ENCODE measurements at regions not wholly inside any gene's neighbourhood (a gene's known extent, or its start where the extent isn't known, plus 50 kb on each side); places are given as distances from the start of the nearest gene placed in this dataset.

- TF ChIP-seq MBNL3 (CRISPR knock-in tag; conservative IDR thresholded peaks at IDR 0.05): no peak
- intact Hi-C loops (cut with micrococcal nuclease; ENCODE audit: unreplicated experiment): no loop called here
- POLR2A ChIA-PET: no interaction called here
These were observed 92.5 kb upstream of the PRDM11 start for GRCh38 chr11:45053736-45054446.

DNA sequence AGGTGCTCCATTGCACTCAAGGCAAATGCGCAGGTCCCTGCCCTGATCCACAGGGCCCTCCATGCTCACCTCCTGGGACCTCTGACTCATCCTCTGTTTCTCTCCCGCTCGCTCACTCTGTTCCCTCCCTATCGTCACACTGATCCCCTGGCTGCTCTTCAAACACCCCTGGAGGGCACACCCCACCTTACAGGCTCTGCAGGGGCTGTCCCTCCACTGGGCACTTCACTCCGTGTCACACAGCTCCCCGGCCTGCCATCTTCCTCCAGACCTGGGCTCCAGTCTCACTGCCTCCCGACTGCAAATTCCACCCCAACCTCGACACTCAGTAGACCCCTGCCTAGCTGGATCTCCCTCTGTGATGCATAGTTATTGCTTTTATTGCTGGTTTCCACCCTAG, 91.5 kb upstream of the PRDM11 start:
- no peaks in the 10 kb centered on the region for H3K36me3 ChIP-seq (replicated peaks in 1 of 2; ENCODE audit: control insufficient read depth in 1 of 2, insufficient read depth in 2 of 2, low read length in 2 of 2)
- FAIRE-seq (no peak), DNase-seq (ENCODE audit: low spot score) (no peak), ATAC-seq (no peak)
- ChIA-PET POLR2A (no interaction called here), CTCF (ENCODE audit: low intra/inter-chr PET ratio, low total read pairs) (no interaction called here)
- peaks cover 0 to 12% of the 10 kb centered on the region in 2 experiments; a peak in 2 of 5 replicates for H3K27me3 ChIP-seq (ENCODE audit: control insufficient read depth in 1 of 2, insufficient read depth in 2 of 2, low read length in 2 of 2)
- no peak for TF ChIP-seq SIN3A (IDR thresholded peaks at IDR 0.05; ENCODE audit: borderline replicate concordance, low read depth, low read length)
- TF ChIP-seq TEAD2 (CRISPR knock-in tag; IDR thresholded peaks at IDR 0.05): no peak
- TF ChIP-seq, protein P1, sequence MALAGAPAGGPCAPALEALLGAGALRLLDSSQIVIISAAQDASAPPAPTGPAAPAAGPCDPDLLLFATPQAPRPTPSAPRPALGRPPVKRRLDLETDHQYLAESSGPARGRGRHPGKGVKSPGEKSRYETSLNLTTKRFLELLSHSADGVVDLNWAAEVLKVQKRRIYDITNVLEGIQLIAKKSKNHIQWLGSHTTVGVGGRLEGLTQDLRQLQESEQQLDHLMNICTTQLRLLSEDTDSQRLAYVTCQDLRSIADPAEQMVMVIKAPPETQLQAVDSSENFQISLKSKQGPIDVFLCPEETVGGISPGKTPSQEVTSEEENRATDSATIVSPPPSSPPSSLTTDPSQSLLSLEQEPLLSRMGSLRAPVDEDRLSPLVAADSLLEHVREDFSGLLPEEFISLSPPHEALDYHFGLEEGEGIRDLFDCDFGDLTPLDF (CRISPR knock-in tag; IDR thresholded peaks at IDR 0.05): no peak
- TF ChIP-seq ZFP36 (IDR thresholded peaks at IDR 0.05; ENCODE audit: borderline replicate concordance, low read depth, low read length, partially characterized antibody): no peak
- no peak for TF ChIP-seq NCOR1 (IDR thresholded peaks at IDR 0.05; ENCODE audit: borderline replicate concordance, low read length)
- TF ChIP-seq ZSCAN30 (CRISPR knock-in tag; IDR thresholded peaks at IDR 0.05): no peak
- TF ChIP-seq PRDM10 (CRISPR knock-in tag; IDR thresholded peaks at IDR 0.05; ENCODE audit: low read depth): no peak
- no peak overlapping the region for H2AFZ ChIP-seq (ENCODE audit: low read length)
- H3K4me3 ChIP-seq (replicated peaks in 1 of 3; ENCODE audit: insufficient read depth in 1 of 3, low read depth in 2 of 3, low read length in 3 of 3): no peak overlapping the region
- H4K20me1 ChIP-seq (ENCODE audit: insufficient read depth, low read length): no peaks in the 10 kb centered on the region
- H3K27ac ChIP-seq (ENCODE audit: extremely low read length, insufficient read depth, low read length): no peak overlapping the region
- no peaks in the 10 kb centered on the region for H3K4me1 ChIP-seq (ENCODE audit: insufficient read depth, low read length)
- intact Hi-C loops (cut with micrococcal nuclease; ENCODE audit: unreplicated experiment) (no loop called here), in situ Hi-C loops (cut with HindIII; ENCODE audit: extremely low pct_ligation_motif_present, low pct_unique_long_range_greater_than_20kb) (no loop called here)
- no peaks in the 10 kb centered on the region for H3K79me2 ChIP-seq (ENCODE audit: insufficient read depth, low read length)
- H3K4me2 ChIP-seq (ENCODE audit: low read depth, low read length): no peak overlapping the region
- H3K9ac ChIP-seq (ENCODE audit: insufficient read depth, low read depth, low read length): no peak overlapping the region
- H3K9me3 ChIP-seq (ENCODE audit: low read length): no peaks in the 10 kb centered on the region
- WGBS (ENCODE audit: low lambda C conversion rate): 33% methylated on average over 8 of the region's 8 CpGs
- BruUV-seq (replicated peaks): no TSS peak

More at GRCh38 chr11:45053736-45054446, 92.5 kb upstream of the PRDM11 start:
- no TSS peak for BruUV-seq (replicated peaks)
- CTCF ChIA-PET (ENCODE audit: low intra/inter-chr PET ratio, low total read pairs): no interaction called here
- no peak for FAIRE-seq
- Histone ChIP-seq H2AFZ (ENCODE audit: low read length) (no peak overlapping the region), H3K4me1 (ENCODE audit: insufficient read depth, low read length) (no peaks in the 10 kb centered on the region), H3K79me2 (ENCODE audit: insufficient read depth, low read length) (no peaks in the 10 kb centered on the region), H4K20me1 (ENCODE audit: insufficient read depth, low read length) (no peaks in the 10 kb centered on the region), H3K9ac (ENCODE audit: insufficient read depth, low read depth, low read length) (no peak overlapping the region), H3K36me3 (replicated peaks in 1 of 2; ENCODE audit: control insufficient read depth in 1 of 2, insufficient read depth in 2 of 2, low read length in 2 of 2) (no peaks in the 10 kb centered on the region), H3K27me3 (ENCODE audit: control insufficient read depth in 1 of 2, insufficient read depth in 2 of 2, low read length in 2 of 2) (peaks cover 0 to 16% of the 10 kb centered on the region in 2 experiments; a peak in 2 of 5 replicates), H3K4me3 (replicated peaks in 1 of 3; ENCODE audit: insufficient read depth in 1 of 3, low read depth in 2 of 3, low read length in 3 of 3) (no peak overlapping the region), H3K4me2 (ENCODE audit: low read depth, low read length) (no peak overlapping the region), H3K9me3 (ENCODE audit: low read length) (no peaks in the 10 kb centered on the region), H3K27ac (ENCODE audit: extremely low read length, insufficient read depth, low read length) (no peak overlapping the region)
- DNase-seq (ENCODE audit: low spot score): no peak
- 8% methylated on average over 14 of the region's 15 CpGs for WGBS (ENCODE audit: low lambda C conversion rate)
- no peak for ATAC-seq
- in situ Hi-C loops (cut with HindIII; ENCODE audit: extremely low pct_ligation_motif_present, low pct_unique_long_range_greater_than_20kb): no loop called here
